ENCODE measurements at regions not wholly inside any gene's neighbourhood (a gene's known extent, or its start where the extent isn't known, plus 50 kb on each side); places are given as distances from the start of the nearest gene placed in this dataset.
"Not testable (repeated sequence)": the region's sequence is repeated elsewhere in the genome, so short reads cannot be mapped to it uniquely, and the experiment has no call there.

- Mint-ChIP-seq H3K9me3 (no peaks in the 10 kb centered on the region), H3K27ac (no peak overlapping the region)
- no peak for ATAC-seq (ENCODE audit: poor library complexity)
These were observed 78.7 kb upstream of the PPP2R2D start for GRCh38 chr10:131822013-131822691.

GRCh38 chr10:131822692-131823245, 78.0 kb upstream of the PPP2R2D start:
- POLR2A ChIA-PET: no interaction called here
- intact Hi-C loops (cut with DNase I, micrococcal nuclease): no loop called here
- peaks cover 2% of the 10 kb centered on the region for H3K9me3 Mint-ChIP-seq

More at GRCh38 chr10:131822013-131822691, 78.7 kb upstream of the PPP2R2D start:
- TF ChIP-seq, protein P1, sequence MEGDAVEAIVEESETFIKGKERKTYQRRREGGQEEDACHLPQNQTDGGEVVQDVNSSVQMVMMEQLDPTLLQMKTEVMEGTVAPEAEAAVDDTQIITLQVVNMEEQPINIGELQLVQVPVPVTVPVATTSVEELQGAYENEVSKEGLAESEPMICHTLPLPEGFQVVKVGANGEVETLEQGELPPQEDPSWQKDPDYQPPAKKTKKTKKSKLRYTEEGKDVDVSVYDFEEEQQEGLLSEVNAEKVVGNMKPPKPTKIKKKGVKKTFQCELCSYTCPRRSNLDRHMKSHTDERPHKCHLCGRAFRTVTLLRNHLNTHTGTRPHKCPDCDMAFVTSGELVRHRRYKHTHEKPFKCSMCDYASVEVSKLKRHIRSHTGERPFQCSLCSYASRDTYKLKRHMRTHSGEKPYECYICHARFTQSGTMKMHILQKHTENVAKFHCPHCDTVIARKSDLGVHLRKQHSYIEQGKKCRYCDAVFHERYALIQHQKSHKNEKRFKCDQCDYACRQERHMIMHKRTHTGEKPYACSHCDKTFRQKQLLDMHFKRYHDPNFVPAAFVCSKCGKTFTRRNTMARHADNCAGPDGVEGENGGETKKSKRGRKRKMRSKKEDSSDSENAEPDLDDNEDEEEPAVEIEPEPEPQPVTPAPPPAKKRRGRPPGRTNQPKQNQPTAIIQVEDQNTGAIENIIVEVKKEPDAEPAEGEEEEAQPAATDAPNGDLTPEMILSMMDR (IDR thresholded peaks at IDR 0.05): no peak
- ChIA-PET POLR2A (no interaction called here), CTCF (no interaction called here)
- H3K4me3 Mint-ChIP-seq: no peak overlapping the region
- no peaks in the 10 kb centered on the region for H3K4me1 ChIP-seq (ENCODE audit: insufficient read depth, low read length)
- no peak overlapping the region for H3K4me3 ChIP-seq (ENCODE audit: low read length)
- intact Hi-C loops (cut with DNase I, micrococcal nuclease): no loop called here
- H3K9me3 ChIP-seq (ENCODE audit: control insufficient read depth in 1 of 2, insufficient read depth in 1 of 2, low read length in 2 of 2): no peaks in the 10 kb centered on the region
- H3K27me3 Mint-ChIP-seq: peaks cover 6% of the 10 kb centered on the region
- H3K4me1 Mint-ChIP-seq (ENCODE audit: low read depth): no peaks in the 10 kb centered on the region
- H3K27ac ChIP-seq (ENCODE audit: low read depth in 1 of 2, low read length in 2 of 2): no peak overlapping the region
- peaks cover 0 to 2% of the 10 kb centered on the region in 2 experiments for H3K27me3 ChIP-seq (ENCODE audit: control insufficient read depth in 1 of 2, insufficient read depth in 2 of 2, low read length in 2 of 2)
- peak in 1 of 14 experiments; percentile 23 for DNase-seq
- H3K36me3 ChIP-seq (ENCODE audit: insufficient read depth, low read length): no peaks in the 10 kb centered on the region
- H3K36me3 Mint-ChIP-seq (ENCODE audit: low read depth): no peaks in the 10 kb centered on the region

GRCh38 chr10:131823601-131824099, 77.2 kb upstream of the PPP2R2D start:
- H3K9me3 ChIP-seq (ENCODE audit: control insufficient read depth in 1 of 2, insufficient read depth in 1 of 2, low read length in 2 of 2); H3K27ac ChIP-seq (ENCODE audit: low read depth in 1 of 2, low read length in 2 of 2); H3K27me3 ChIP-seq (ENCODE audit: control insufficient read depth in 1 of 2, insufficient read depth in 2 of 2, low read length in 2 of 2); intact Hi-C loops (cut with DNase I, micrococcal nuclease); H3K36me3 ChIP-seq (ENCODE audit: insufficient read depth, low read length); H3K4me1 ChIP-seq (ENCODE audit: insufficient read depth, low read length); H3K4me3 ChIP-seq (ENCODE audit: low read length); H3K4me1 Mint-ChIP-seq (ENCODE audit: low read depth); H3K4me3 Mint-ChIP-seq; H3K9me3 Mint-ChIP-seq; H3K27ac Mint-ChIP-seq; CTCF ChIA-PET; ATAC-seq (ENCODE audit: poor library complexity); DNase-seq; POLR2A ChIA-PET; H3K36me3 Mint-ChIP-seq (ENCODE audit: low read depth): not testable (repeated sequence)
- H3K27me3 Mint-ChIP-seq: peaks cover 14% of the 10 kb centered on the region

More at GRCh38 chr10:131822692-131823245, 78.0 kb upstream of the PPP2R2D start:
- CTCF ChIA-PET: no interaction called here
- Mint-ChIP-seq H3K4me3 (no peak overlapping the region), H3K27ac (no peak overlapping the region), H3K27me3 (peaks cover 12% of the 10 kb centered on the region), H3K4me1 (ENCODE audit: low read depth) (no peaks in the 10 kb centered on the region), H3K36me3 (ENCODE audit: low read depth) (no peaks in the 10 kb centered on the region)
- TF ChIP-seq, protein P1 (IDR thresholded peaks at IDR 0.05): no peak
- Histone ChIP-seq H3K27me3 (ENCODE audit: control insufficient read depth in 1 of 2, insufficient read depth in 2 of 2, low read length in 2 of 2) (peaks cover 0 to 2% of the 10 kb centered on the region in 2 experiments), H3K4me1 (ENCODE audit: insufficient read depth, low read length) (no peaks in the 10 kb centered on the region), H3K27ac (ENCODE audit: low read depth in 1 of 2, low read length in 2 of 2) (no peak overlapping the region), H3K9me3 (ENCODE audit: control insufficient read depth in 1 of 2, insufficient read depth in 1 of 2, low read length in 2 of 2) (no peaks in the 10 kb centered on the region), H3K36me3 (ENCODE audit: insufficient read depth, low read length) (no peaks in the 10 kb centered on the region), H3K4me3 (ENCODE audit: low read length) (no peak overlapping the region)
- DNase-seq: peak in 1 of 14 experiments; percentile 17
- ATAC-seq (ENCODE audit: poor library complexity): no peak
